GM18517 (cell line): ENCODE measurements at regions not wholly inside any gene's neighbourhood (a gene's known extent, or its start where the extent isn't known, plus 50 kb on each side); places are given as distances from the start of the nearest gene placed in this dataset.

ENCODE experiments used
- ATAC-seq: cut with Tn5 transposase; IDR thresholded peaks from one replicate; pipeline ENCODE4 v1.9.1; 2021; ENCODE audit warnings: mild to moderate bottlenecking, moderate library complexity; ENCODE audit not compliant: unreplicated experiment

DNA sequence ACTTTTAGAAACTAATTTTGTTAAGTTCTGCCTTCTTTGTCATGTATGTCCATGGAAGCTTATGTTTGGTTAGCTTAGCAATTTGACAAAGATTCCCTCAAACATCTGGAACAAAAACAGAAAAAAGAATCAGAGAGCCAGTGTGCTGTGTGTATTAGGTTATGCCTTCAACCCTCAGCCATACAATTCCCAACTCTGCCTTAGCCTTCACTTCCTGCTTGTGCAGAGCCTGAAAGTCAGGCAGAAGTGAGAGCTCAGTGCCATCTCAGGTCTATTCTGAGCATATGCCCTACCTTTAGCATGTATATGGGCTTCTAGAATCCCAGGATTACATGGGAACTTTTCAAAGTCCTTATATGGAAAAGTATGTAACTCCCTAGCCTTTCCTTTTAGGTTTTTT is 58.2 kb upstream of the STOX2 start:
- no peak for ATAC-seq

GRCh38 chr4:183848805-183849204 is 56.3 kb upstream of the STOX2 start:
- ATAC-seq: no peak

DNA sequence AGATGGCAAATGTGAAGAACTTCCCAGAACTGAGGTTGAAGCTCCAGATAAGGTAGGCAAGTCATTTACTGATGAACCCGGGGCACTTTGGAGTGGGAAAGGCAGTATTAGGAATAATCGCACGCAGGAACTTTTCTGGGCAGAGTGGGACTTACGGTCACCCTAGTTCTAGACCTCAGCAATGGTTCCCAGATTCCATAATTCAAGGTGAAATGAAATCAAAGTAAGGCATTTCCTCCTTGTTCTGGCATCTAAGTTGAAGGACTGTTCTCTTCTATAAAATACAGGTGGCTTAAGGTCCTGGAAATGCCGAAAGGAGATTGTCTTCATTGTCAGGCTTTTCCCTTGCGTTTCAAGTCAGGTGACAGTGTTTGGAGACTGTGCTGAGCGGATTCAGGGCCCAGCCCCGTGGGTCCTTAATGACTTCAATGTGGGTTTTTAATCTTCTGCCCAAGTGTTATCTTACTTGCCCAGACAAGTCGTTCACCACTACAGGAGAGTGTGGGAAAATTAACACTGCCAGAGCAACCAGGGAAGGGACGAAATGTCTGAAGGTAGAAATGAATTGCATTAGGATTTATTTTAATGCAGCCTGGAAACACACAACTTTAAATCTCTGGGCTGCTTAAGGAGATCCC is 52.1 kb upstream of the STOX2 start:
- no peak for ATAC-seq

GRCh38 chr4:183853548-183853940 is 51.6 kb upstream of the STOX2 start:
- ATAC-seq: no peak
